Aorta (tissue), 5 donors: ENCODE measurements at regions not wholly inside any gene's neighbourhood (a gene's known extent, or its start where the extent isn't known, plus 50 kb on each side); places are given as distances from the start of the nearest gene placed in this dataset.

ENCODE experiments used
- ATAC-seq: fragments of 200-7000 bp; cut with Tn5 transposase; one replicate; pipeline ENCODE4 v1.9.1; 2022; ENCODE audit warnings: moderate library complexity; ENCODE audit not compliant: low FRiP score
- DNase-seq, 2 donors: peaks; one replicate each; pipeline ENCODE4 v3.0.0-alpha.2; 2020
- H3K27ac ChIP-seq, 2 donors: one replicate each; pipeline ENCODE4 v1.5.1; 2013; ENCODE audit warnings: low read length in 2 of 2, mild to moderate bottlenecking in 2 of 2, moderate library complexity in 2 of 2, control low read depth in 1 of 2, inconsistent platforms in 1 of 2, low read depth in 1 of 2
- H3K27me3 ChIP-seq, 2 donors: one replicate each; pipeline ENCODE4 v1.6.1; 2013; ENCODE audit warnings: control low read depth in 1 of 2, low read length in 1 of 2, mild to moderate bottlenecking in 1 of 2, moderate library complexity in 1 of 2; ENCODE audit not compliant: insufficient read depth in 2 of 2, control insufficient read depth in 1 of 2
- H3K36me3 ChIP-seq, 2 donors: one replicate each; pipeline ENCODE4 v1.6.1; 2013; ENCODE audit warnings: control low read depth in 1 of 2, low read length in 1 of 2, mild to moderate bottlenecking in 1 of 2; ENCODE audit not compliant: insufficient read depth in 2 of 2, control insufficient read depth in 1 of 2
- H3K4me1 ChIP-seq, 2 donors: one replicate each; pipeline ENCODE4 v1.6.1; 2013; ENCODE audit warnings: low read length in 2 of 2, control low read depth in 1 of 2, mild to moderate bottlenecking in 1 of 2, moderate library complexity in 1 of 2; ENCODE audit not compliant: insufficient read depth in 2 of 2, control insufficient read depth in 1 of 2
- H3K4me3 ChIP-seq, 2 donors: one replicate each; pipeline ENCODE4 v1.5.1; 2013; ENCODE audit warnings: low read length in 2 of 2, control low read depth in 1 of 2, mild to moderate bottlenecking in 1 of 2
- H3K9me3 ChIP-seq: one replicate; pipeline ENCODE4 v1.6.1; 2013; ENCODE audit warnings: mild to moderate bottlenecking, low read length; ENCODE audit not compliant: control insufficient read depth
- WGBS, 2 donors: extraction: QIAGEN DNeasy Blood & Tissue Kit; methylation state at CpG; one replicate each; pipeline ENCODE4 v1.1.7; 2013; 5-methylcytosine and 5-hydroxymethylcytosine counted together
- intact Hi-C, 2 donors: fragments of 100-400 bp; cut with DNase I; formaldehyde crosslinking; loops; one replicate each; pipeline versions ENCODE4 v1.14.2 to v1.15.0; 2022
- donor health status: healthy with polysubstance abuse.
- donor health status: Bipolar disorder and iron deficiency.
- donor health status: DM: no; HTN: no; CAD: no.
- donor health status: DM: no; HTN: no; CAD: no.
- donor health status: DM: yes; HTN: yes; CAD: no.

DNA sequence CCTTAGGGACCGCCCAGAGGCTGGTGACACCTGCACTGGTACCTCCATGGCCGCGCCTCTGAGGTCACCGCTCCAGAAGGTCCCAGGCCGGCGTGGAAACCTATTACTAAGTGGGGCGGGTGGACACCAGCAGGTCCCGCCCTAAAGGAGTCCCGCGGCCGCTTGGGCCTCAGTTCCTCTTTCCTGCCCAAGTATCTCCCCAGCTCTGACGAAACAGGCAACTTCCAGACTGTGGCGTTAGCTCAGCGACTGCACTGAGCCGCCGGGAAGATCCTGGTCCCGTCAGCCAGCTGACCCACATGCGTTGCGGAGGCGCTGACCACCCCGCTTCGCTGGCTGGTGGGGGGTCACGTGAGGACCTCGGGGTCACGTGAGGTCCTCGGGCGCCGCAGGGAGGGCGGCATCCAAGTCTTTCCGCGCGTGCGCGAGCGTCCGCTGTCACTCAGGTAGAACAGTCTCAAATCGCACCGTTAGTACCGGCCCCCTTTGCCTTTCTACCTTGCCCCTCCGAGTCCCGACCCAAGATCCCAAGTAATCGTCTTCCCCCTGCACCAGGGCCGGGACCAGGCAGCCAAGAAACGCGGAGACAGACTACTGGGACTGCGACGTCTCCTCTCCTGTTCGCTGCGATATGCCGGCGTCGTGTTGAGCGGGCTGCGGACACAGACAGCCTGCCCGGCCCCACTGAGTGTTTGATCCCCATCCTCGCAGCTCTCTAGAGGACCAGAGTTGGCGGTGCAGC is 53.7 kb upstream of the KDM4C start:
- ATAC-seq (peak; percentile 92), DNase-seq (peak; percentile 92 to 95)
- Histone ChIP-seq H3K27ac (peak overlapping the region in 1 of 2 donors; percentile 2), H3K4me3 (peak overlapping the region; percentile 22 to 27), H3K27me3 (no peaks in the 10 kb centered on the region), H3K9me3 (no peaks in the 10 kb centered on the region), H3K36me3 (no peaks in the 10 kb centered on the region), H3K4me1 (no peaks in the 10 kb centered on the region)
- WGBS, 2 donors = 1% methylated on average over 53 to 57 of the region's 57 CpGs
- intact Hi-C loops = loop anchor here in 1 of 2 donors (5.0 kb wide), 1 partner anchor 53 kb away; the partner anchor contains the start of gene KDM4C

DNA sequence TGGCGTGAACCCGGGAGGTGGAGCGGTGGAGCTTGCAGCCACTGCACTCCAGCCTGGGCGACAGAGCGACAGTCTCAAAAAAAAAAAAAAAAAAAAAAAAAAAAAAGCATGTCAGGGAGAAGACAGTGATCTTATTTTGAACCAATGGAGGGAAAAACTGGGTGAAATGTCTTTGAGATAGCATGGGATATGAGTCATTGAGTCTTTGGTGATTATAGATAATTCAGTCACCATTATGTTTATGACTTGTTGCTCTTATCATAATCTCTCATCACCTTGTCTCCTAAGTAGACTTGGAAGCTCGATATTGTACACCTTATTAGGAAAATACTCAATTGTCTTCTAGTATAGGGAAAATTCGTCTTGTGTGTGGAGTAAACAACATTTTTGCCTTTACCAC is 55.1 kb upstream of the KDM4C start:
- DNase-seq (no peak), ATAC-seq (no peak)
- H3K27me3 ChIP-seq = no peaks in the 10 kb centered on the region
- no peak overlapping the region for H3K27ac ChIP-seq
- intact Hi-C loops = loop anchor here in 1 of 2 donors (5.0 kb wide), 1 partner anchor 55 kb away; the partner anchor contains the start of gene KDM4C
- no peaks in the 10 kb centered on the region for H3K4me1 ChIP-seq
- no peak overlapping the region for H3K4me3 ChIP-seq
- H3K36me3 ChIP-seq = no peaks in the 10 kb centered on the region
- 95 to 97% methylated on average over 7 of the region's 7 CpGs for WGBS, 2 donors
- no peaks in the 10 kb centered on the region for H3K9me3 ChIP-seq

DNA sequence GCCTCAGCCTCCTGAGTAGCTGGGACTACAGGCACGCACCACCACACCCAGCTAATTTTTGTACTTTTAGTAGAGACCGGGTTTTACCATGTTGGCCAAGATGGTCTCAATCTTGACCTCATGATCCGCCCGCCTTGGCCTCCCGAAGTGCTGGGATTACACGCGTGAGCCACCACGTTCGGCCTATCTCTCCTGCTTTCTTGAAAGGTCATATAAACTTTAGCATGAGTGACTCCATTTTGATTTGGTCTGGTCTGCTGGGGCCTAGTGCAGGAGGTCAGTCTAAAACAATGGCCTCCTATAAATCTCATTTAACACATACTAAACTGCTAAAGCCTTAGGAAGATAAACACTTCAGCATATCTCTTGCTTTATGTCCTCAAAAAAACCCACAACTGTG is 50.6 kb upstream of the GLDC start:
- H3K4me1 ChIP-seq = no peaks in the 10 kb centered on the region
- no peak overlapping the region for H3K27ac ChIP-seq
- ATAC-seq (no peak), DNase-seq (no peak)
- H3K4me3 ChIP-seq = no peak overlapping the region
- WGBS, 2 donors = 95 to 96% methylated on average over 9 of the region's 9 CpGs
- no peaks in the 10 kb centered on the region for H3K27me3 ChIP-seq
- intact Hi-C loops = no loop called here
- no peaks in the 10 kb centered on the region for H3K36me3 ChIP-seq
- H3K9me3 ChIP-seq = no peaks in the 10 kb centered on the region

DNA sequence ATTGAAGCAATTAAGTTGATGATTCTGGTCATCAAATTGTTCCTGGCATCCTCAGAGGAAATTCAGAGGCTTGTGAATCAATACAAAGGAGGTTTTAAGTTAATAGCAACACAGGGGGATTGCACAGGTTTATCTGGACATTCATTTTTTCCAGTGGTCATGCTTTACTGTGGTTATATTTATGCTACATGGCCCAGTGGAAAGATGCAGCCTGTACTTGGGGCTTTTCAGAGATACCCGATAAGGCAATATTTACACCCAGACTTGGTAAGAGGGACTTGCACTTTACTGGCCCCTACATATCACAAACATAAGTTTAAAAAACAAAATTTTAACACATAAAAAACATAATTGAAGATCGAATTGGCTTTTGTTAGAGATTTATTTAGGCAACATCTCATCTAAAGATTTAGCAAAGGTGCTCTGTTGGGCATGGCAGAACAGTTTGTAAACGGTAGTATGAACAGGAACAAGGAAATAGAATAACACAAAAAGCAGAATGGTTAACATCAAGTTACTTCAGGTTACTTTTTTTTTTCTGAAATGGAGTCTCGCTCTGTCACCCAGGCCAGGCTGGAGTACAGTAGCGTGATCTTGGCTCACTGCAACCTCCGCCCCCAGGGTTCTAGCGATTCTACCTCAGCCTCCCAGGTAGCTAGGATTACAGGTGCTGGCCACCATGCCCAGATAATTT is 49.7 kb upstream of the GLDC start:
- intact Hi-C loops = no loop called here
- H3K4me1 ChIP-seq = no peaks in the 10 kb centered on the region
- DNase-seq (no peak), ATAC-seq (no peak)
- H3K27ac ChIP-seq = no peak overlapping the region
- H3K4me3 ChIP-seq = no peak overlapping the region
- H3K27me3 ChIP-seq = no peaks in the 10 kb centered on the region
- no peaks in the 10 kb centered on the region for H3K9me3 ChIP-seq
- WGBS, 2 donors = 87 to 90% methylated on average over 7 of the region's 7 CpGs
- H3K36me3 ChIP-seq = no peaks in the 10 kb centered on the region
